ENCODE measurements at regions not wholly inside any gene's neighbourhood (a gene's known extent, or its start where the extent isn't known, plus 50 kb on each side); places are given as distances from the start of the nearest gene placed in this dataset.

DNA sequence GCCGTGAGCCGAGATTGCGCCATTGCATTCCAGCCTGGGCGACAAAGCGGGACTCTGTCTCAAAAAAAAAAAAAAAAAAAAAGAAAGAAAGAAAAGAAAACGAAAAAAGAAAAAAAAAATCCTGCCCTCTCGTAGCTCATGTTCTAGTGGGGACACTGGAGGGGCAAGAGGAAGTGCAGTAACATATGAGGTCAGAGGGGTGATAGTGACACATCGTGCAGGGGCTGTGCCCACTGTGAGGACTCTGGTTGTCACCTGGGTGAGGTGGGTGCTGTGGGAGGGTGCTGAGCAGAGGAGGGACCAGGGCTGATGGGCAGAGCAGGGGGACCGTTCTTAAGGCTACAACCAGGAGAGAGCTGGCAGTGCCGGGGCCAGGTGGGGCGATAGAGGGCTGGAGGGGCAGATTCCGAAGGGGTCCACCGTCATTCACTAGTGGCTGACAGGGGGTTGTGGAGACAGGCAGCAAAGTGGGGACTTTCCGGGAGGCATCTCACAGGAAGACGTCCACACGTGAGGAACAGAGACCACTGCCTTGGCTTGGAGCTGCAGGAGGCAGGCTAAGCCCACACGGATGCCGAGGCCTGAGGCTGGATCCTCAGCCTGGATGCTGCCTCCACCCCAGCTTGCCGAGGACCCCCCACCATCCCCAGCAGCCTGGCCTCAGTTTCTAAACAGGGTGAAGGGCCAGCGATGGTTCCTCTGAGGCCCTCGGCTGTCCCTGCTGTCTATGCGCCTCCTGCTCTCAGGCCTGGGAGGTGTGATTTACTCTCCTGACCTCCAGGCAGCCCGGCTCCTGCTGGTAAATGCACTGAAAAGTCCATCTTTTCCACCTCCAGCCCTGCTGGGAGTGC, 154.3 kb upstream of the IQSEC1 start:
- Mint-ChIP-seq H3K27ac (no peak overlapping the region), H3K4me1 (peaks cover 41% of the 10 kb centered on the region), H3K36me3 (ENCODE audit: low read depth) (no peaks in the 10 kb centered on the region), H3K27me3 (ENCODE audit: low read depth, poor library complexity) (peaks cover 35% of the 10 kb centered on the region), H3K4me3 (no peak overlapping the region), H3K9me3 (peaks cover 4% of the 10 kb centered on the region)
- no peak for DNase-seq
- TF ChIP-seq, protein P1, sequence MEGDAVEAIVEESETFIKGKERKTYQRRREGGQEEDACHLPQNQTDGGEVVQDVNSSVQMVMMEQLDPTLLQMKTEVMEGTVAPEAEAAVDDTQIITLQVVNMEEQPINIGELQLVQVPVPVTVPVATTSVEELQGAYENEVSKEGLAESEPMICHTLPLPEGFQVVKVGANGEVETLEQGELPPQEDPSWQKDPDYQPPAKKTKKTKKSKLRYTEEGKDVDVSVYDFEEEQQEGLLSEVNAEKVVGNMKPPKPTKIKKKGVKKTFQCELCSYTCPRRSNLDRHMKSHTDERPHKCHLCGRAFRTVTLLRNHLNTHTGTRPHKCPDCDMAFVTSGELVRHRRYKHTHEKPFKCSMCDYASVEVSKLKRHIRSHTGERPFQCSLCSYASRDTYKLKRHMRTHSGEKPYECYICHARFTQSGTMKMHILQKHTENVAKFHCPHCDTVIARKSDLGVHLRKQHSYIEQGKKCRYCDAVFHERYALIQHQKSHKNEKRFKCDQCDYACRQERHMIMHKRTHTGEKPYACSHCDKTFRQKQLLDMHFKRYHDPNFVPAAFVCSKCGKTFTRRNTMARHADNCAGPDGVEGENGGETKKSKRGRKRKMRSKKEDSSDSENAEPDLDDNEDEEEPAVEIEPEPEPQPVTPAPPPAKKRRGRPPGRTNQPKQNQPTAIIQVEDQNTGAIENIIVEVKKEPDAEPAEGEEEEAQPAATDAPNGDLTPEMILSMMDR (IDR thresholded peaks at IDR 0.05), result no peak

DNA sequence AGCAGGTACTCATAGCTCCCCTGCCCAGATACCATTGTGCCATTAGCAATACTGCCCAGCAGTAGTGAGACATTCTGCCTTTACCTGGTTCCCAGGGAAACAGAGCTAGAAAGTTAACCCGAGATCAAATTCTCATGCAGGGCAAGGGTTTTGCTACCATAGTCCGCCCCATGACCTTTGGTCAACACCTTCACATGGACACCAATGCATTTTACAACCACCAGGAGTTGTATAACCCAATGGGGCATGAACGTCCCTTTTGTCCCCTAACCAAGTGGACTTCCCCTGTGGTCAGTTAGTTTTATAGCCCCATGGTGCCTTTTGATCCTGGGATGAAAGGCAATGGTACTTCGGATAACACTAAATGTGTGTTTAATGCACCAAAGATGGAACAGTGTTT, 151.7 kb upstream of the IQSEC1 start:
- Mint-ChIP-seq H3K36me3 (ENCODE audit: low read depth) (no peaks in the 10 kb centered on the region), H3K27me3 (ENCODE audit: low read depth, poor library complexity) (peaks cover 29% of the 10 kb centered on the region), H3K4me1 (peaks cover 40% of the 10 kb centered on the region), H3K27ac (no peak overlapping the region), H3K9me3 (no peaks in the 10 kb centered on the region), H3K4me3 (no peak overlapping the region)
- no peak for DNase-seq
- TF ChIP-seq, protein P1 (IDR thresholded peaks at IDR 0.05), result peak; percentile 5

DNA sequence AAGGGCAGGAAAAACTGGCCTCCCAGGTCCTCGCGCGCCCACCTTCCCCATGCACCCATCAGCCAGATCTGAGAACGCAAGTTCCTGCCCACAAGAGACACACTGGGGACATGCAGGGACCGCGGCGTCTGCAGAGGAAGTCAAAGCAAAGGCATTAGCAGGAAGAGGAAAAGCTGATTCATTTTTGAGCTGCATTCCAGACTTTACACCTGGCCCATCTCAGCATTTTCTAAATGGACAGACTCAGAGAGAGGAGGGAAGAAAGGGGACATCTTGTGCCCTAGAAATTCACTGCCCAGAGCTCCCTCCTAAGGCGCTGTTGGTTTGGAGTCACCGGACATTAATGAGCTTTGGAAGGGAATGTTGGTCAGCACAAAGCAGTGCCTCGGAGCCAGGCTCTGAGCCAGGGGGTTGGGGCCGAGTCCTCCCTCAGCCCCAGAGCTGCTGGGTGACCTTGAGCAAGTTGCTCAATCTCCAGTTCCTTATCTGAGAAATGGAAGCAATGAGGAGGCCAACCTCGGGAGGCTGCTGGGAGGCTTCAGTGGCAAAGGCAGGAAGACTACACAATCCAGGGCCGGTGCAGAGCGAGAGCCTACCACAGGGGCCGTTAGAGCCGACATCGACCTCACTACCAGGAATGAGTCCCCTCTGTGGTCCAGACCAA, 150.5 kb upstream of the IQSEC1 start:
- H3K9me3 Mint-ChIP-seq, result no peaks in the 10 kb centered on the region
- no peak overlapping the region for H3K4me3 Mint-ChIP-seq
- H3K27ac Mint-ChIP-seq, result no peak overlapping the region
- peaks cover 40% of the 10 kb centered on the region for H3K4me1 Mint-ChIP-seq
- H3K27me3 Mint-ChIP-seq (ENCODE audit: low read depth, poor library complexity), result peaks cover 28% of the 10 kb centered on the region
- H3K36me3 Mint-ChIP-seq (ENCODE audit: low read depth), result no peaks in the 10 kb centered on the region
- TF ChIP-seq, protein P1 (IDR thresholded peaks at IDR 0.05), result no peak
- no peak for DNase-seq

DNA sequence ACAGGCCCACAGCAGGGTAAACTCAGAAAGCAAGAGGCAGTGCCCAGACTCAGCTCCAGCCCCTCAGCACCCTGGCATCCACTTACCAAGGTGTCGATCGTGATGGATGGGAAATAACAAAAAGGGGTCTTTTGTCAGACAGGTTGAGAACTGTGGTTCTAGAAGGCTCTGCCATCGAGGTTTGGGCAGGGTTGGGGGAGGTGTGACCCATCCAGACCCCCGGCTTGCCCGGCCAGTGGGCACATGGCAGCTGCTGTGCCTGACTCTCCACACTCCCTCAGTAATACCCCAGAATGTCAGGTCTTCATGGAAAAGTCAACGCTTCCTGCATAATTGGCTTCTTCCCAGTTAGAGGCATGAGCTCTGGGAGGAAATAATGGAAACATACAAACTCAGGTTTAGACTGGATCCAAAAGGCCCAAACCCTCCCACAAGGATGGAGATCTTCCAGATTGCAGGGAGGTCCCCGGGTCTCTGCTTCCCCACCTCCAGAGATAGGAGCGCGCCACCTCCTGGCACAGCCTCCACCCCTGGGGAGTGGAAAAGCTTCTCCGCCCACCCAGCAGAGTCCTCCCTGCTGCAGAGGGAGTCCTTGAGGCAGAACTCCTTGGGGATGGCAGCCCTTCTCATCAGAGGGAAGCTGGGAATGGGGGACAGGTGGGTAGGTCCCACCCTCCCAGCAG, 149.8 kb upstream of the IQSEC1 start:
- TF ChIP-seq, protein P1 (IDR thresholded peaks at IDR 0.05), result no peak
- Mint-ChIP-seq H3K9me3 (no peaks in the 10 kb centered on the region), H3K4me1 (peaks cover 40% of the 10 kb centered on the region), H3K36me3 (ENCODE audit: low read depth) (no peaks in the 10 kb centered on the region), H3K4me3 (no peak overlapping the region), H3K27me3 (ENCODE audit: low read depth, poor library complexity) (peaks cover 34% of the 10 kb centered on the region), H3K27ac (no peak overlapping the region)
- no peak for DNase-seq

DNA sequence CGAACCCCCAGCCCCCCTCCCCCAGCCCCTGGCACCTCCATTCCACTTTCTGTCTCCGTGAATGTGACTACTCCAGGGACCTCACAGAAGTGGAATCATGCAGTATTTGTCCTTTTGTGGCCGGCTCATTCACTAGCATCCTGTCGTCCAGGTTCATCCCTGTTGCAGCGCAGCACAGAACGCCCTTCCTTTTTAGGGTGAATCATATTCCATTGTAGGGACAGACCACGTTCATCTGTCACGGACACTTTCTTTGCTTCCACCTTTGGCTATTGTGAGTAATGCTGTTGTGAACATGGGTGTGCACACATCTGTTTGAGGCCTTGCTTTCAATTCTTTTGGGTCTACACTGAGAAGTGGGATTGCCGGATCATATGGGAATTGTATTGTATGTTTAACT, 148.9 kb upstream of the IQSEC1 start:
- DNase-seq, result no peak
- peak overlapping the region; percentile 47 for H3K4me3 Mint-ChIP-seq
- no peaks in the 10 kb centered on the region for H3K9me3 Mint-ChIP-seq
- H3K27me3 Mint-ChIP-seq (ENCODE audit: low read depth, poor library complexity), result peaks cover 38% of the 10 kb centered on the region
- TF ChIP-seq, protein P1 (IDR thresholded peaks at IDR 0.05), result no peak
- peaks cover 35% of the 10 kb centered on the region for H3K4me1 Mint-ChIP-seq
- no peak overlapping the region for H3K27ac Mint-ChIP-seq
- no peaks in the 10 kb centered on the region for H3K36me3 Mint-ChIP-seq (ENCODE audit: low read depth)
